Panc1 (cell line): ENCODE measurements at regions not wholly inside any gene's neighbourhood (a gene's known extent, or its start where the extent isn't known, plus 50 kb on each side); places are given as distances from the start of the nearest gene placed in this dataset.

Experiments
- CTCF ChIP-seq: fragments of 450-650 bp; IDR thresholded peaks from 2 replicates; pipeline ENCODE4 v1.5.1; 2017; ENCODE audit warnings: mild to moderate bottlenecking
- POLR2AphosphoS5 ChIP-seq: IDR thresholded peaks from 2 replicates; pipeline ENCODE4 v1.6.1; 2012; ENCODE audit warnings: mild to moderate bottlenecking, low read depth, low read length, moderate library complexity

- TF ChIP-seq CTCF, result no peak
- TF ChIP-seq POLR2AphosphoS5, result no peak
These were observed 256.0 kb downstream of the LY86 start for GRCh38 chr6:6844530-6844929.
